Esophagus (tissue), 2 donors: ENCODE measurements at regions not wholly inside any gene's neighbourhood (a gene's known extent, or its start where the extent isn't known, plus 50 kb on each side); places are given as distances from the start of the nearest gene placed in this dataset.
"Not testable (repeated sequence)": the region's sequence is repeated elsewhere in the genome, so short reads cannot be mapped to it uniquely, and the experiment has no call there.

Experiments used
- H3K27ac ChIP-seq, 2 donors: one replicate each; pipeline ENCODE4 v1.5.1; 2013; ENCODE audit warnings: low read depth in 2 of 2, mild to moderate bottlenecking in 2 of 2, inconsistent platforms in 1 of 2, low read length in 1 of 2, moderate library complexity in 1 of 2
- H3K27me3 ChIP-seq, 2 donors: one replicate each; pipeline ENCODE4 v1.6.1; 2013; ENCODE audit warnings: low read length in 2 of 2, control low read depth in 1 of 2, mild to moderate bottlenecking in 1 of 2; ENCODE audit not compliant: insufficient read depth in 2 of 2, control insufficient read depth in 1 of 2
- H3K36me3 ChIP-seq, 2 donors: one replicate each; pipeline ENCODE4 v1.6.1; 2013; ENCODE audit warnings: low read length in 1 of 2; ENCODE audit not compliant: control insufficient read depth in 2 of 2, insufficient read depth in 2 of 2
- H3K4me1 ChIP-seq, 2 donors: one replicate each; pipeline ENCODE4 v1.6.1; 2013; ENCODE audit warnings: low read length in 1 of 2; ENCODE audit not compliant: control insufficient read depth in 2 of 2, insufficient read depth in 2 of 2
- H3K4me3 ChIP-seq, 2 donors: one replicate each; pipeline ENCODE4 v1.5.1; 2013; ENCODE audit warnings: low read length in 2 of 2, mild to moderate bottlenecking in 2 of 2, low read depth in 1 of 2, moderate library complexity in 1 of 2
- H3K9me3 ChIP-seq, 2 donors: one replicate each; pipeline ENCODE4 v1.6.1; 2013; ENCODE audit warnings: mild to moderate bottlenecking in 2 of 2, low read depth in 1 of 2, low read length in 1 of 2, moderate library complexity in 1 of 2; ENCODE audit not compliant: control insufficient read depth in 2 of 2, insufficient read depth in 1 of 2
- WGBS, 2 donors: extraction: QIAGEN DNeasy Blood & Tissue Kit; methylation state at CpG; one replicate each; pipeline ENCODE4 v1.1.7; 2013; 5-methylcytosine and 5-hydroxymethylcytosine counted together
- donor health status: healthy with polysubstance abuse.
- donor health status: Bipolar disorder and iron deficiency.

- Histone ChIP-seq H3K4me3 (no peak overlapping the region), H3K27me3 (no peaks in the 10 kb centered on the region), H3K4me1 (no peaks in the 10 kb centered on the region), H3K27ac (no peak overlapping the region), H3K9me3 (no peaks in the 10 kb centered on the region), H3K36me3 (no peaks in the 10 kb centered on the region)
- WGBS, 2 donors: 76 to 86% methylated on average over 2 of the region's 2 CpGs
Observed at GRCh38 chr6:82534876-82535275, 171.3 kb downstream of the TPBG start.

- H3K4me3 ChIP-seq, H3K9me3 ChIP-seq, H3K27ac ChIP-seq, H3K36me3 ChIP-seq, H3K27me3 ChIP-seq, H3K4me1 ChIP-seq: not testable (repeated sequence)
- 83 to 99% methylated on average over 2 of the region's 2 CpGs for WGBS, 2 donors
Observed at GRCh38 chr6:82549480-82549879, 185.9 kb downstream of the TPBG start.

- H3K27me3 ChIP-seq, H3K27ac ChIP-seq, H3K36me3 ChIP-seq, H3K4me1 ChIP-seq, H3K9me3 ChIP-seq, H3K4me3 ChIP-seq: not testable (repeated sequence)
- 65 to 88% methylated on average over 2 of the region's 2 CpGs for WGBS, 2 donors
Observed at GRCh38 chr6:82551311-82551710, 187.7 kb downstream of the TPBG start.

GRCh38 chr6:82551831-82552230 is 188.2 kb downstream of the TPBG start:
- Histone ChIP-seq H3K4me1 (no peaks in the 10 kb centered on the region), H3K4me3 (no peak overlapping the region), H3K27me3 (no peaks in the 10 kb centered on the region), H3K36me3 (no peaks in the 10 kb centered on the region), H3K27ac (no peak overlapping the region), H3K9me3 (no peaks in the 10 kb centered on the region)
- WGBS, 2 donors: 63 to 69% methylated on average over 7 of the region's 7 CpGs

- Histone ChIP-seq H3K36me3 (no peaks in the 10 kb centered on the region), H3K9me3 (no peaks in the 10 kb centered on the region), H3K4me1 (no peaks in the 10 kb centered on the region), H3K4me3 (no peak overlapping the region), H3K27me3 (no peaks in the 10 kb centered on the region), H3K27ac (no peak overlapping the region)
- 57 to 59% methylated on average over 2 of the region's 2 CpGs for WGBS, 2 donors
Observed at GRCh38 chr6:82553863-82554531, 190.4 kb downstream of the TPBG start.

- WGBS, 2 donors: 78 to 90% methylated on average over 1 of the region's 1 CpG
- Histone ChIP-seq H3K27me3 (no peaks in the 10 kb centered on the region), H3K36me3 (no peaks in the 10 kb centered on the region)
Observed at GRCh38 chr6:82554666-82555065, 191.0 kb downstream of the TPBG start.

GRCh38 chr6:82555801-82556200 is 192.2 kb downstream of the TPBG start:
- H3K4me3 ChIP-seq: no peak overlapping the region
- H3K4me1 ChIP-seq: no peaks in the 10 kb centered on the region
- no peaks in the 10 kb centered on the region for H3K36me3 ChIP-seq
- H3K9me3 ChIP-seq: no peaks in the 10 kb centered on the region
- H3K27ac ChIP-seq: no peak overlapping the region
- 68 to 76% methylated on average over 1 of the region's 1 CpG for WGBS, 2 donors
- no peaks in the 10 kb centered on the region for H3K27me3 ChIP-seq

More at GRCh38 chr6:82554666-82555065, 191.0 kb downstream of the TPBG start:
- no peaks in the 10 kb centered on the region for H3K4me1 ChIP-seq
- H3K9me3 ChIP-seq: no peaks in the 10 kb centered on the region
- H3K4me3 ChIP-seq: no peak overlapping the region
- H3K27ac ChIP-seq: no peak overlapping the region

GRCh38 chr6:82558531-82558930 is 194.9 kb downstream of the TPBG start:
- 88 to 89% methylated on average over 18 to 20 of the region's 20 CpGs for WGBS, 2 donors
- not testable (repeated sequence) for H3K9me3 ChIP-seq, H3K27me3 ChIP-seq, H3K27ac ChIP-seq, H3K36me3 ChIP-seq, H3K4me1 ChIP-seq, H3K4me3 ChIP-seq

GRCh38 chr6:82567621-82568020 is 204.0 kb downstream of the TPBG start:
- H3K27ac ChIP-seq: no peak overlapping the region
- H3K27me3 ChIP-seq: no peaks in the 10 kb centered on the region
- no peaks in the 10 kb centered on the region for H3K4me1 ChIP-seq
- no peaks in the 10 kb centered on the region for H3K36me3 ChIP-seq
- 28 to 31% methylated on average over 1 of the region's 1 CpG for WGBS, 2 donors
- no peak overlapping the region for H3K4me3 ChIP-seq
- no peaks in the 10 kb centered on the region for H3K9me3 ChIP-seq

- H3K36me3 ChIP-seq: no peaks in the 10 kb centered on the region
- no peaks in the 10 kb centered on the region for H3K4me1 ChIP-seq
- H3K4me3 ChIP-seq: no peak overlapping the region
- no peaks in the 10 kb centered on the region for H3K9me3 ChIP-seq
- WGBS, 2 donors: 75 to 83% methylated on average over 6 of the region's 6 CpGs
- no peaks in the 10 kb centered on the region for H3K27me3 ChIP-seq
- H3K27ac ChIP-seq: no peak overlapping the region
Observed at GRCh38 chr6:82568290-82568993, 204.8 kb downstream of the TPBG start.
